Ishikawa (cell line): ENCODE measurements at regions not wholly inside any gene's neighbourhood (a gene's known extent, or its start where the extent isn't known, plus 50 kb on each side); places are given as distances from the start of the nearest gene placed in this dataset.

ENCODE experiments used
- CEBPB ChIP-seq: IDR thresholded peaks from 2 replicates; pipeline ENCODE4 v1.6.1; 2012
- CREB1 ChIP-seq: IDR thresholded peaks from 2 replicates; pipeline ENCODE4 v1.6.1; 2012; ENCODE audit warnings: low read depth
- EGR1 ChIP-seq: IDR thresholded peaks from 2 replicates; pipeline ENCODE4 v1.6.1; 2012
- EP300 ChIP-seq: IDR thresholded peaks from 2 replicates; pipeline ENCODE4 v1.6.1; 2012; ENCODE audit warnings: borderline replicate concordance
- FOXM1 ChIP-seq: IDR thresholded peaks from 2 replicates; pipeline ENCODE4 v1.6.1; 2012; ENCODE audit warnings: low read depth, borderline replicate concordance
- NFIC ChIP-seq: IDR thresholded peaks from 2 replicates; pipeline ENCODE4 v1.6.1; 2012
- RAD21 ChIP-seq: IDR thresholded peaks from 2 replicates; pipeline ENCODE4 v1.6.1; 2012; ENCODE audit warnings: low read depth
- TAF1 ChIP-seq: IDR thresholded peaks from 2 replicates; pipeline ENCODE4 v1.6.1; 2012; ENCODE audit warnings: low read depth, mild to moderate bottlenecking
- TCF12 ChIP-seq: IDR thresholded peaks from 2 replicates; pipeline ENCODE4 v1.6.1; 2012; ENCODE audit warnings: low read depth
- TEAD4 ChIP-seq: IDR thresholded peaks from 2 replicates; pipeline ENCODE4 v1.6.1; 2012
- YY1 ChIP-seq: IDR thresholded peaks from 2 replicates; pipeline ENCODE4 v1.6.1; 2012; ENCODE audit warnings: low read depth
- ZBTB7A ChIP-seq: IDR thresholded peaks from 2 replicates; pipeline ENCODE4 v1.6.1; 2012; ENCODE audit warnings: low read depth
- TF ChIP-seq, protein P1 (sequence below): IDR thresholded peaks from 2 replicates; pipeline ENCODE4 v1.6.1; 2012
- TF ChIP-seq, protein P2 (sequence below): IDR thresholded peaks from 2 replicates; pipeline ENCODE4 v1.6.1; 2012; ENCODE audit warnings: low read depth, mild to moderate bottlenecking
- TF ChIP-seq, protein P3 (sequence below): IDR thresholded peaks from 2 replicates; pipeline ENCODE4 v1.6.1; 2012

DNA sequence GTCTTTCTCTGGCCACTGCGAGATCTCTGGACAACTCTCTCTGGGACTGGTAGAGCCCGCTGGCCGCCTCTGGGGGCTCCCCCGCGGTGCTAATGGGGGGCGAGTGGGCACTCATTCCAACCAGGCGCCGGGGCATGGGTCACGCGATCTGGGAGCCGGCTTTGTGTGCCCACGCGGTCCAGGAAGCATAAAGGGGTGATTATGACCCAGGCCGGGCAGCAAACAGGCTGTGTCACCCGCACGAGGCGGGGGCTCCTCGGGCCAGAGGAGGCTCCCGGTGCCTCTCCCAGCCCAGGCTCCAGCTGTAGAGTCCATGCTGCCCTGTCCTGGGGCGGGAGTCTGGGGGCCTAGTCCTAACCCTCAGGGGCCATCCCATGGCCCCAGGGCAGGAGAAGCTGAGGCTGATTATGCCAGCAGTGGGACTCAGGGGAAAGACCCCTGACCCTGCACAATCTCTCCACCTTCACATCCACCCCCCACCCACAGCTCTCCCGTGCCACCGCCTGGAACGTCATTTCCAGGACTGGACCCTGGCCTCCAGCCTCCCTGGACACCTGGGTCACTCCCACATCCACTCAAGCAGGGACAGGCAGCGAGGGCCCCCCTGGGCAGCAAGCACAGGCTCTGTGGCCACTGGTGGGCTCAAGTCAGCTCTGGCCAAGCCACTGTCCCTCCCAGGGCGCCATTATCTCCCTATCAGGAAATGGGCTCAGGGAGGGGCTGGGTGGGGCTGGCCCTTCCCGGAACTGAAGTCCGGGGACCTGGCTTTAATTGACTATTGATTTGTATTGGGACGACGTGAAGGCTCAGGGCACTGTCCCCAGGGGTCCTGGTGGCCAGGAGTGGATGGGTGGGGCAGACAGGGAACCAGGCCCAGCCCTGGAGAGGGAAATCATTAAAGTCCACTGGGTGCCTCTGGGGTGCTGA is 50.0 kb downstream of the PTPRS start:
- TF ChIP-seq ZBTB7A (no peak), TEAD4 (no peak), EP300 (no peak), NFIC (no peak), RAD21 (no peak), TAF1 (no peak), FOXM1 (no peak), CEBPB (no peak), EGR1 (no peak), YY1 (no peak), TCF12 (no peak), CREB1 (no peak)
- TF ChIP-seq, protein P1, sequence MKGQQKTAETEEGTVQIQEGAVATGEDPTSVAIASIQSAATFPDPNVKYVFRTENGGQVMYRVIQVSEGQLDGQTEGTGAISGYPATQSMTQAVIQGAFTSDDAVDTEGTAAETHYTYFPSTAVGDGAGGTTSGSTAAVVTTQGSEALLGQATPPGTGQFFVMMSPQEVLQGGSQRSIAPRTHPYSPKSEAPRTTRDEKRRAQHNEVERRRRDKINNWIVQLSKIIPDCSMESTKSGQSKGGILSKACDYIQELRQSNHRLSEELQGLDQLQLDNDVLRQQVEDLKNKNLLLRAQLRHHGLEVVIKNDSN: no peak
- TF ChIP-seq, protein P2, sequence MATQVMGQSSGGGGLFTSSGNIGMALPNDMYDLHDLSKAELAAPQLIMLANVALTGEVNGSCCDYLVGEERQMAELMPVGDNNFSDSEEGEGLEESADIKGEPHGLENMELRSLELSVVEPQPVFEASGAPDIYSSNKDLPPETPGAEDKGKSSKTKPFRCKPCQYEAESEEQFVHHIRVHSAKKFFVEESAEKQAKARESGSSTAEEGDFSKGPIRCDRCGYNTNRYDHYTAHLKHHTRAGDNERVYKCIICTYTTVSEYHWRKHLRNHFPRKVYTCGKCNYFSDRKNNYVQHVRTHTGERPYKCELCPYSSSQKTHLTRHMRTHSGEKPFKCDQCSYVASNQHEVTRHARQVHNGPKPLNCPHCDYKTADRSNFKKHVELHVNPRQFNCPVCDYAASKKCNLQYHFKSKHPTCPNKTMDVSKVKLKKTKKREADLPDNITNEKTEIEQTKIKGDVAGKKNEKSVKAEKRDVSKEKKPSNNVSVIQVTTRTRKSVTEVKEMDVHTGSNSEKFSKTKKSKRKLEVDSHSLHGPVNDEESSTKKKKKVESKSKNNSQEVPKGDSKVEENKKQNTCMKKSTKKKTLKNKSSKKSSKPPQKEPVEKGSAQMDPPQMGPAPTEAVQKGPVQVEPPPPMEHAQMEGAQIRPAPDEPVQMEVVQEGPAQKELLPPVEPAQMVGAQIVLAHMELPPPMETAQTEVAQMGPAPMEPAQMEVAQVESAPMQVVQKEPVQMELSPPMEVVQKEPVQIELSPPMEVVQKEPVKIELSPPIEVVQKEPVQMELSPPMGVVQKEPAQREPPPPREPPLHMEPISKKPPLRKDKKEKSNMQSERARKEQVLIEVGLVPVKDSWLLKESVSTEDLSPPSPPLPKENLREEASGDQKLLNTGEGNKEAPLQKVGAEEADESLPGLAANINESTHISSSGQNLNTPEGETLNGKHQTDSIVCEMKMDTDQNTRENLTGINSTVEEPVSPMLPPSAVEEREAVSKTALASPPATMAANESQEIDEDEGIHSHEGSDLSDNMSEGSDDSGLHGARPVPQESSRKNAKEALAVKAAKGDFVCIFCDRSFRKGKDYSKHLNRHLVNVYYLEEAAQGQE: no peak
- TF ChIP-seq, protein P3, sequence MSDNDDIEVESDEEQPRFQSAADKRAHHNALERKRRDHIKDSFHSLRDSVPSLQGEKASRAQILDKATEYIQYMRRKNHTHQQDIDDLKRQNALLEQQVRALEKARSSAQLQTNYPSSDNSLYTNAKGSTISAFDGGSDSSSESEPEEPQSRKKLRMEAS: no peak

DNA sequence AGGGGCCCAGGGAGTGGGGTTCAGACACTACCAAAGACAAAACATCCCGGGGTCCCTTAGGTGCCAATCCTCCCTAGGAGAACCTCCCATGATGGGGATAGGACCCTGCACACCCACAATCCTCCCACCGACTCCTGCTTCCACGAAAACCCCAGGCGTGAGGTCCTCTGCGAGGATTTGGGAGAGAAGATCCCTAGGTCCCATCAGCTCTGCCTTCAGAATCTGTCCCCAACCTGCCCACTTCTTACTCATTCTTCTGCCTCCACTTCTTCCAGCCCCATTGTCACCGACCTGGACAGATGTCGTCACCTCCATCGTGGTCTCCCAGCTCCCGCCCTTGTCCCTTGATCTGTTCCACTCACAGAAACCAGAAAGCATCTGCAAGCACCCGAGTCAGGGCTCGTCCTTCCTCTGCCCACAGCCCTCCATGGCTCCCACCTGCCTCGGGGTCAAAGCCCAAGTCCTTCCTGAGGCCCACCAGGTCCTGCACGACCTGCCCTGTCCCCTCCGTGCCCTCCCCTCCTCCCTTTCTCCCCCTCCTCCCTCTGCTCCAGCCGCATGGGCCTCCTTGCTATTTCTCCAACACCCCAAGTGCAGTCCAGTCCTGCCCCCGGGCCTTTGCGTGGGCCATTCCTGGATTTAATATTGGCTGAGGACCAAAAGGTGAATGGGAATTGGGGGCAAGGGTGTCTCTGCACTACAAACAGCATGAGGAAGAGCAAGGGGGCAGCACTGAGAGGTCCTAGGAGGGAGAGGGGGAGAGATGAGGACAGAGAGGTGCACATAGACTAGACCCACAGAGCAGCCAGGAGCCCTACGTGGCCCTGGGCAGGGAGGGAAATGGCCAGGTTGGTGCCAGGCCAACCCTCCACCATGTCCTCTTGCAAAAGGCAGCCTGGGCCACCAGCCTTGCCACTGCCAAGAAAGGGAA is 51.3 kb downstream of the PTPRS start:
- TF ChIP-seq FOXM1: no peak
- TF ChIP-seq EGR1: no peak
- TF ChIP-seq TEAD4: no peak
- no peak for TF ChIP-seq RAD21
- no peak for TF ChIP-seq NFIC
- TF ChIP-seq, protein P2: no peak
- no peak for TF ChIP-seq TAF1
- no peak for TF ChIP-seq CEBPB
- TF ChIP-seq EP300: no peak
- TF ChIP-seq, protein P3: no peak
- TF ChIP-seq ZBTB7A: no peak
- TF ChIP-seq TCF12: no peak
- TF ChIP-seq YY1: no peak
- TF ChIP-seq CREB1: no peak
- TF ChIP-seq, protein P1: no peak

DNA sequence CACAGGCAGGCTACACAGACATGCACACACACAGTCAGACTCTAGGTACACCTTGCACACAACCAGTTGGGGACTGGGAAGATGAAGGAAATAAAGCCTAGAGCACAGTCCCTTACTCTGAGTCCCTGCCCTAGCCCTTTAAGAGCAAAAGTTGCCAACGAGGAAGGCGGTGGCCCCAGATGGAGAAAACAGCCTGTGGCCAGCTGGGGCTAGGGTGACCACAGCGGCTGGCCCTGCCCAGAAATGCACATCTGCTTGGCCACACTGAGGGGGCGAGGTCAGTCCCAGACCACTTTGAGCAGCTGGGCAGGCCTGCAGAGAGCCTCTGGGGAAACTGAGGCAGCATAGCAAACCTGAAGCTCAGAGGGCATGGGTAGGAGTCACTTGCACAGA is 52.3 kb downstream of the PTPRS start:
- TF ChIP-seq, protein P3: no peak
- TF ChIP-seq ZBTB7A (no peak), NFIC (no peak), YY1 (no peak)

DNA sequence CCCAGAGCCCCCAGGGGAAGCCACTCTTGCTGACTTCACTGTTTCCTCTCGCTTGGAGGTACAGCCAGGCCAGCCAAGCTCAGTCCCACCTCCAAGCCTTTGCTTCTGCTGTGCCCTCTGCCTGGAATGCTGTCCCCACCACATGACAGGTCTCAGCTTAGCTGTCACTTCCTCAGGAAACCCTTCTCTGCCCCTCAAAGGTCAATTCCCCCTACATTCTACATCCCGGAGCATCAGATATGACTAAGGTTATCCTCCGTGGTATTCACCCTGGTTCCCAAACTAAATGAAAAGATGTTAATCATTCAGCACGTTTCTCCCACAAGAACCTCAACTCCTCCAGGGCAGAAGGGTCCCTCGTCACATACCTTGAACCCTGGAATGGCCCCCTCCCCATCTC is 53.5 kb downstream of the PTPRS start:
- TF ChIP-seq RAD21: no peak
- TF ChIP-seq TCF12: no peak
- TF ChIP-seq, protein P3: no peak
- TF ChIP-seq TAF1: no peak
- TF ChIP-seq EGR1: no peak
- no peak for TF ChIP-seq EP300
- TF ChIP-seq, protein P2: no peak
- TF ChIP-seq FOXM1: no peak
- TF ChIP-seq CREB1: no peak
- TF ChIP-seq TEAD4: no peak
- TF ChIP-seq, protein P1: no peak
- TF ChIP-seq CEBPB: no peak
- TF ChIP-seq YY1: no peak
- no peak for TF ChIP-seq ZBTB7A
- TF ChIP-seq NFIC: no peak
